HG03571 (cell line): ENCODE measurements at regions not wholly inside any gene's neighbourhood (a gene's known extent, or its start where the extent isn't known, plus 50 kb on each side); places are given as distances from the start of the nearest gene placed in this dataset.

ENCODE experiments used
- ATAC-seq: cut with Tn5 transposase; IDR thresholded peaks from one replicate; pipeline ENCODE4 v1.9.1; 2021; ENCODE audit not compliant: unreplicated experiment

GRCh38 chr12:27179400-27180214 lies 64.5 kb upstream of the STK38L start:
- peak; percentile 88 for ATAC-seq

- ATAC-seq, result no peak
Observed at GRCh38 chr12:27180906-27181505, 63.1 kb upstream of the STK38L start.

DNA sequence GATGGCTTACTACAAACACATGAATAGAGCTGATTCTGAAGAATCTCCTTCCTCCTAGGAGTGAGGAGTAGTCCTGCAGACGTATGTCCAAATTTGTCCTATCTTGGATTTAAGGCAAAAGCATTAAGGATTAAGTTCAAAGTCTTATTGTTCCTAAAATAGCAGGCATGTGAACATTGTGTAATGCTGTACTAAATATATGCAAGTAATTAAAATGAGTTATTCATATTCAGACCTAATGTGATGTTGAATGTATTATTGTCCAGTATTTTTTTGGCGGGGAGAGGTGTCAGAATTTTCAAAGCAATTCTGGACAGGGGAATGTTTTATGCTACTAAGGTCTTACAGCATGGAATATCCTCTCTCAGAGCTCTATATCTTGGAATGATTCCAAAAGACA lies 60.7 kb upstream of the STK38L start:
- ATAC-seq, result no peak

DNA sequence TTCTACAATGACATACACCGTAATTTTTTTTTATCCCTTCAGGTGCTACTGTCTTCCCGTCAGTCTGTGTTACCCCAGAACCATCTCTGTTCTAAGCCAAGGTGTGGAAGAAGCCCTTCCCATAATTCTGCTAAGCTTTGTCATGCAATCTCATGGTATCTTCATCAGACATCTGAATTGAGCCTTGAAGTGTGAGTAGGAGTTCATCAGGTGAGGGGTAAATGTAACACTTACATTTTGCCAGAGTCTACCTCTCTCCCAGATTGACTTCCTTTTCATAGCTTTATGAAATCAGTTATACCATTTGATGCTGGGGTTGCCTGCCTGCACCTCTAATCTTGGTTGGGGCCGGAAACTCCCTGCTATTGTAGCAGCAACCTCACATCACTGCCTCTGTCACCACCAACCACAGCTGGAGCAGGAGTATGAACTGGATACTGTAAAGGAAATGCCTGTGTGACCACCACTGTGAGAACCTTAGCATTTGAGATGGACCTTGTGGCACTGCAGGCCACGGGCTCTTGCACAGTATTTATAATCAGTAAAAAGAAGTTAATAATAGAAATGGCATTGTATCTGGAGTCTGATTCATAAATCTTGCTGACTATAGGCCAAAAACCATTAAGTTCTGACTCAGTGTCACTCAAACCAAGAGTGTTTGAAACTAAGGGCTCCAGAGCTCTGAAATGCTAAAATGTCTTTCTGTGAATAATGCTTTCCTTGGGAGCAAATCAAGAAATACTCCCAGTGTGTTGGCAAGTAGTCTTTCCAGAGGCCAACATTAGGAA lies 58.7 kb upstream of the STK38L start:
- peak; percentile 92 for ATAC-seq

DNA sequence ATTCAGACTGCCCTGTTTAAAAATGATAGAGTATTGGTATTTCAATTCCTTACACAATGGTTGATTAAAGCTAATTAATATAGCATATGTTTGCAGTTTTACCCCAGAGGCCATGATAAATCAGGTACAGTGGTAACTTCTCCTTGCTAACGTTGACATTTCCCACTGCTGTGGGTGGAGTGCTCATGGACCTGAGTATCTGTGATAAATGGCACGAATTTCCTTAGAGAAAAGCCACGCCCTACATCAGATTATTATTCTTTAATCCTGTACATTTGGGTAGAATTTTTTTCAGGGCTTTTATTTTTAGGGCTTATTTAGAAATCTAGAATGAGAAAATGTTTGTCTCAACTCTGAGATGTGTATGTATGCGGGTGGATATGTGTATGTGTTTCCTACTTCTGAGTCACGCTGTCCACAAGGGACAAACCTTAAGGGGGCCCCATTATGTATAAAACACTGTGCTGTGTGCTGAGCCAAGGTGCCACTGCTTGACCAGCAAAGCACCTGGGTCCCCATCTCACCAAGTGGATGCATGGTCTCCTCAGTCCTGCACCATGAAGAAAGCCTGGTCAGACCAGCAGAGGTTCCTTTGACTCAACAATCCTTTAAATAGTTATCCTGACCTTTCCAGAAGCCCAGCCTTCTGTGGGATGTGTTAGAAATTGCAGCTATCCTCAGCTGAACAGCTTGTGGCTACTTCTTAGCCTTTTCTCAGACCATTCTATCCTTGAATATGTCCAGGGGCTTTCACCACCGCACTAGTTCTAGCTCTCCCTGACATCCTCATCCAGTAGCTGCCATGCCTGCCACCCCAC lies 57.9 kb upstream of the STK38L start:
- ATAC-seq, result no peak

DNA sequence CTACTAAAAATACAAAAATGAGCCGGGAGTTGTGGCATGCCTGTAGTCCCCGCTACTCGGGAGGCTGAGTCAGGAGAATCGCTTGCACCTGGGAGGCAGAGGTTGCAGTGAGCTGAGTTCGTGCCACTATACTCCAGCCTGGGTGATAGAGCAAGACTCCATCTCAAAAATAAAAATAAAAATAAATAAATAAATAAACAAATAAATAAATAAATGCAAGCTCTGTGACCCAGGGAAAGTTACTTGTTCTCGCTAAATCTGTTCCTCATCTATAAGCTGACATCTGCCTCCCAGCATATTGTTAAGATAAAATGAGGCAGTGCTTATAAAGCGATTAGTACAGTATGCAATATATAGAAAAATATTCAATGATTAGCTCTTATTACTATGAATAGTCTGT lies 56.4 kb upstream of the STK38L start:
- ATAC-seq, result no peak

DNA sequence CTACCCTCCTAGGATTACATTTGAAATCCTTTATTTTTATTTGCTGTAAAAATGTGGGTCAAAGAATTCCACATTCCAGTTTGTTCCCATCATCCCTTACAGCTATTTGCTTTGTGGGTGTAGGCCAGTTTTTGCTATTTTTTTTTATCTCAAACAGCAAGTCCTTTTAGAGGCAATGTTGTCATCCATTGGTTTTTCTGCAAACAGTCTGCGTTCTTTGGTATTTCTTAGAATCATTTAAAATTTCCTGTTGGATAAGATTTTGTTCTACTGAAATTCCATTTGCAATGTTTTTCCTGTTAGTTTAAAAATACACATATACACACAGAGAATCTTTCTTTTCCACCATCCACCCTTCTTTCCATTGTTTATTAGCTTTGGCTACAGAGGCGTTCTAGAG lies 53.3 kb upstream of the STK38L start:
- no peak for ATAC-seq

DNA sequence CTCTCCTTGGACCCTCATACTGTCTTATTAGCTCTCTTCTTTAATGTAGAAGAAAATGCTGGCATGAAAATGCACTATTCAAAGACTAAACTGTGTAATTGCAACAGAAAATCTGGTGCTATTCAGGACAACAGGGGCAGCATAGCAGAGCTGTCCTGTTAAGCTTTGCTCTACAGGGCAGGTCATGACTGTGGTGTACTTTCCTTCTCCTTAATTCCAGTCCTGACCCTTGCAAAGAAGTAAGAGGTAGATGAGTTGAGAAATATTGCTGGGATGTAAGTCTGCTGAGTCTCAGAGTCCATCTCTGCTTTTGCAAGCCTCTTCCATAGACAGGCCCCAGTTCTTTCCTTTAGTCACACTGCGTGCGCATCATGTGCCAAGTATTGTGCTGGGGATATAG lies 52.6 kb upstream of the STK38L start:
- no peak for ATAC-seq

DNA sequence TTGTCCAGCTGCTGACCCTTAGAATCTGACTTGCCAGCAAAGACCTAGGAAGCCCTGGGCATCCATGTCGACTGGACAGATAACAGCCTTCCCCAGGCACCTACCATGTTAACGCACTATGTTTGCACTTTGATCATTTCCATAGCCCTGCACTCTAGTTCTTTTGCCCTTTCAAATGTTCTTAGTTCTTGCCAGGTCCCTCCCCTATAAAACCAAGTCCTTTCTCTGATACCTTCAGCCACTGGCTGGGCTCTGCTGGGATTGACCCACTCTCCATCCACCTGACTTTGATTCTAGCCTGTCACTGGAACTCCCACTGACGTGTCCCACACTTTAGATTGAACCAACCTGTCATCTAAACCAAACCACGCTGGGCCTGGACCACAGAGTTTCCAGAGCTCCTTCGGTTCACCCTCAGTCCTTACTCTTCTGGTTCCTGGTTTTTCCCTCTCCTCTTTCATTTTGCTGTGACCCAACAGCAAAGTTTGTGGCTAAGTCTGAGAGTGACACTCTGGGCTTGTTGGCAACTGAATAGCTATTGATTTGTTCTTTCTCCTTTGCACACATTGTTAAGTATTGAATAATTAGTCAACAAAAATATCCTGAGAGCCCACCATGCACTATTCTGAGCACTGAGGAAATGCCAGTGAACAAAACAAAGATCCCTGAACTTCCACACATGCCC lies 51.8 kb upstream of the STK38L start:
- no peak for ATAC-seq

DNA sequence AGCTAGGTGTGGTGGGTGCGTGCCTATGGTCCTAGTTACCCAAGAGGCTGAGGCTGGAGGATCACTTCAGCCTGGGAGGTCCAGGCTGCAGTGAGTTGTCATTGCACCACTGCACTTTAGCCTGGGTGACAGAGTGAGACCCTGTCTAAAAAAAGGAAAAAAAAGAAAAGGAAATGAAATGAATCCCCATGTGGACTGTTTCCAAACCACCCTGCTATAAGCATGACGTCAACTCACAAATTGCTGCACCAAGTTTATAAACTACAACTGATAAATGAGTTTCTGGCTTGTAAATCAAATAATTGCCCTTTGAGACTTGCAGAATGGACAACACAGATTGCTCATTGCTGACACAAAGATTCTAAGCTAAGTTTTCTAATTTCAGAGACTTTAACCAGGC lies 51.0 kb upstream of the STK38L start:
- ATAC-seq, result no peak

DNA sequence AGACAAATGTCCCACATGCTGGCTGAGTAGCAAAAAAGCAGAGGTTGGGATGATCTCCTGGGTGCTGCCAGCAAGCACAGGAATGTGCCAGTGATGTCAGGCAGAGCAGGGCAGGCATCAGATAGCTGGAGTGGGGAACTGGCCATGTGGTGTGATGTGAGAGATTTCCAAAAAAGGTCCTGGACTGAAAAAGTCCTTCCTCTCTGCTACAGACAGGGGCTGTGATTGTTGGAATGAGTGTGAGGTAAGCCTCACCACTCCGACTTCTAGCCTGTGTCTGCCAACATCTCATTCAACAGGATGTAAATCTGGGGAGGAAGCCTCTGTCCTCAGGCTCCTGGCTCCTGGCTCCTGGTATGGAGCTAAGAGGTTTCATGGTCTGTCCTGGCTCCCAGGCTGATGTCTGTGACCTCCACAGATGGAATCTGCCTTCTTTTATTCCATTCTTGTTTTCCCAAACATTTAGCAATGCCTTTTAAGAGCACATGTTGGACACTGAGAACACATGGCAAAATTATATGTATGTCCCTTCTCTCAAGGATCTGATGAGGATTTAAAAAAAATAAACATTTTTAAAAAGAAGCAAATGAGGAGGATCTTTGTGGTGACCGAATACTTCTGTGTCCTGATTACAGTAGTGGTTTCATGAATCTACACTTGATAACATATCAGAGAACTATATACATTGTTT lies 50.1 kb upstream of the STK38L start:
- ATAC-seq, result no peak
